GM23248 (cell line): ENCODE measurements at regions not wholly inside any gene's neighbourhood (a gene's known extent, or its start where the extent isn't known, plus 50 kb on each side); places are given as distances from the start of the nearest gene placed in this dataset.
"Not testable (repeated sequence)": the region's sequence is repeated elsewhere in the genome, so short reads cannot be mapped to it uniquely, and the experiment has no call there.

ENCODE experiments used
- EZH2 ChIP-seq: fragments of 200-600 bp; sonication (generic); IDR thresholded peaks from 2 replicates; pipeline ENCODE4 v1.6.1; 2018; ENCODE audit warnings: antibody characterized with exemption, mild to moderate bottlenecking; ENCODE audit not compliant: insufficient read depth, poor library complexity, severe bottlenecking
- EZH2phosphoT487 ChIP-seq: fragments of 200-600 bp; sonication (generic); IDR thresholded peaks from 2 replicates; pipeline ENCODE4 v1.6.1; 2018; ENCODE audit warnings: antibody characterized with exemption, moderate library complexity, mild to moderate bottlenecking, low read depth; ENCODE audit not compliant: insufficient read depth

DNA sequence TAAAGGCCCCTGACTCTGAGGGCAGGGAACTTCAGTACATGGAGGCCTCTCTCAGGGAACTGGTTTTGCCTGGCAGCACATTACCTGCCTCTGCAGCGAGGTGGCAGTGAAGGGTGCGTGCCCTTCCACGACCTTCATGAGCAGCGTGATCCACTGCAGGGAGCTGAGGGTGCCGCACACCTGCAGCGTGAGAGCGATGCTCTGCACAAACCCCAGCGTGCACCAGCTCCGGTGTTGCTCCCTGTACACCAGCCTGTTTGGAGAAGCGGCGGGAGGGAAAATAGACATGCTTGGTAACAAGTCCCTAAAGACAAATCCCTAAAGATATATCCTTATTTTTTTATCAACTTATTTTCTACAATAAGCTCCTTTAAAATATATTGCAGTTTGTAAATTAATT is 101.2 kb downstream of the GOLGA6L6 start:
- not testable (repeated sequence) for TF ChIP-seq EZH2phosphoT487, EZH2
